MCF 10A (cell line): ENCODE measurements at regions not wholly inside any gene's neighbourhood (a gene's known extent, or its start where the extent isn't known, plus 50 kb on each side); places are given as distances from the start of the nearest gene placed in this dataset.
A peak's percentile ranks its signal among the peaks of the same experiment; 100 is the strongest.

Source experiments
- BruUV-seq: library from RNA; stranded (reverse); fragments of 400-500 nt; replicated peaks from 2 replicates; lab custom pipeline; 2021; lab: Mats Ljungman, UMichigan
- CTCF ChIA-PET: fragments of 300-600 bp; sonication (Branson Sonifier 250); formaldehyde crosslinking; extraction: SDS; loops from one replicate; lab custom pipeline; 2021; ENCODE audit warnings: antibody characterized with exemption, inconsistent platforms; lab: Yijun Ruan, JAX
- POLR2A ChIA-PET: fragments of 300-600, 350-650 bp; sonication (Branson Sonifier 250); formaldehyde crosslinking; extraction: SDS; loops from one replicate; lab custom pipeline; 2020; ENCODE audit warnings: antibody characterized with exemption, inconsistent platforms; lab: Yijun Ruan, JAX
- DNase-seq: peaks from one replicate; pipeline ENCODE4 v3.0.0-alpha.2; 2018; ENCODE audit not compliant: unreplicated experiment
- H3K27ac Mint-ChIP-seq: one replicate; pipeline ENCODE4 v1.8.0; 2022; ENCODE audit warnings: mild to moderate bottlenecking, low read depth, mixed read lengths; ENCODE audit not compliant: unreplicated experiment
- H3K27me3 Mint-ChIP-seq: one replicate; pipeline ENCODE4 v1.8.0; 2022; ENCODE audit warnings: mixed read lengths; ENCODE audit not compliant: insufficient read depth, unreplicated experiment
- H3K36me3 Mint-ChIP-seq: one replicate; pipeline ENCODE4 v1.8.0; 2022; ENCODE audit warnings: mild to moderate bottlenecking, moderate library complexity, mixed read lengths; ENCODE audit not compliant: insufficient read depth, unreplicated experiment
- H3K4me1 Mint-ChIP-seq: one replicate; pipeline ENCODE4 v1.8.0; 2022; ENCODE audit warnings: mixed read lengths; ENCODE audit not compliant: insufficient read depth, unreplicated experiment
- H3K4me3 Mint-ChIP-seq: one replicate; pipeline ENCODE4 v1.8.0; 2022; ENCODE audit warnings: mild to moderate bottlenecking, moderate library complexity, mixed read lengths; ENCODE audit not compliant: unreplicated experiment
- H3K9me3 Mint-ChIP-seq: one replicate; pipeline ENCODE4 v1.8.0; 2022; ENCODE audit warnings: mixed read lengths; ENCODE audit not compliant: unreplicated experiment
- CTCF ChIP-seq: fragments of 200-600 bp; IDR thresholded peaks from one replicate; pipeline ENCODE4 v1.8.0; 2022; ENCODE audit warnings: antibody characterized with exemption, mild to moderate bottlenecking; ENCODE audit not compliant: unreplicated experiment
- intact Hi-C: fragments of 100-400 bp; cut with micrococcal nuclease; formaldehyde crosslinking; loops from 2 replicates; pipeline ENCODE4 v1.14.1; 2022

DNA sequence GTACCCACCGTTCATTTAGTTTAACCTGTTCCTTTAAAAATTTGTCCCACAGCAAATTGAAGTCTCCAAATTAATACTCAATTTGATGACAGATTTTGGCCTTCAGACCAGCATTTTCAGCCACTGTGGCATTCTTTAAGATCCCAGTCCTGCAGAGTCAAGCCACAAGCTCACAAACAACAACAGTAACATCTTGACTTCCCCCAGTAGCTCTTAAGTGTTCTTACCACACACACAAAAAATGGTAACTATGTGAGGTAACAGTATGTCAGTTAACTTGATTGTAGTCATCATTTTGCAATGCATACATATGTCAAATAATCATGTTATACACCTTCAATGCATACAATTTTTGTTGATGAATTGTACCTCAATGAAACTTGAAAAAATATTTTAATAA, 247.9 kb downstream of the LURAP1L start:
- H3K27me3 Mint-ChIP-seq: no peaks in the 10 kb centered on the region
- peaks cover 12% of the 10 kb centered on the region for H3K4me1 Mint-ChIP-seq
- no peak for DNase-seq
- CTCF ChIA-PET: interaction anchor here (1.2 kb wide), 1 partner anchor 12 kb away, joined by 3 read pairs; no protein-coding TSS in a partner anchor
- no TSS peak for BruUV-seq
- TF ChIP-seq CTCF: no peak
- H3K9me3 Mint-ChIP-seq: no peaks in the 10 kb centered on the region
- no peaks in the 10 kb centered on the region for H3K36me3 Mint-ChIP-seq
- H3K27ac Mint-ChIP-seq: no peak overlapping the region
- no peak overlapping the region for H3K4me3 Mint-ChIP-seq
- intact Hi-C loops: no loop called here
- POLR2A ChIA-PET: no interaction called here

DNA sequence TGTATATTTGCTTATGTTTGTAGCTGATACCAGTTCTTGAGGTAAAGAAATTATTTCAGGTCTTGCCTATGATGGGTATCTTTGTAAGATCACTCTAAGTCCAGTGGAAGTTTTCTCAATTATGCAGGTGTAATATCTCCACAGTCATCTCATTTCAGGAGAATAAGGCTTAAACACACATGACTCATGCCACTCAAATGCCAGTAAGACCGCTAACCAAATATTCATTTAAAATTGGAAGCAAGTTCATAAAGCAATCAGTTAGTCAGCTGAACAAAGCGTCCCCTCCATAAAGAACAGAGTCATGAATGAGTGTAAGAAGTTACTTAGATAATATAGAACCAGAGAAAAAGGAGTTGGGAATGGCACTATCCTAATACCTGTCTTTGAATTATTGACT, 248.7 kb downstream of the LURAP1L start:
- POLR2A ChIA-PET: interaction anchor here (0.6 kb wide), 1 partner anchor 11 kb away, joined by 3 read pairs; no protein-coding TSS in a partner anchor
- no peak for TF ChIP-seq CTCF
- Mint-ChIP-seq H3K9me3 (no peaks in the 10 kb centered on the region), H3K27ac (peak overlapping the region; percentile 37), H3K36me3 (no peaks in the 10 kb centered on the region), H3K4me3 (no peak overlapping the region), H3K4me1 (peaks cover 12% of the 10 kb centered on the region), H3K27me3 (no peaks in the 10 kb centered on the region)
- DNase-seq: peak; percentile 49
- intact Hi-C loops: no loop called here
- no TSS peak for BruUV-seq
- CTCF ChIA-PET: interaction anchor here (1.2 to 1.7 kb wide), 2 partner anchors 10 to 11 kb away, joined by 3 to 6 read pairs; no protein-coding TSS in a partner anchor

DNA sequence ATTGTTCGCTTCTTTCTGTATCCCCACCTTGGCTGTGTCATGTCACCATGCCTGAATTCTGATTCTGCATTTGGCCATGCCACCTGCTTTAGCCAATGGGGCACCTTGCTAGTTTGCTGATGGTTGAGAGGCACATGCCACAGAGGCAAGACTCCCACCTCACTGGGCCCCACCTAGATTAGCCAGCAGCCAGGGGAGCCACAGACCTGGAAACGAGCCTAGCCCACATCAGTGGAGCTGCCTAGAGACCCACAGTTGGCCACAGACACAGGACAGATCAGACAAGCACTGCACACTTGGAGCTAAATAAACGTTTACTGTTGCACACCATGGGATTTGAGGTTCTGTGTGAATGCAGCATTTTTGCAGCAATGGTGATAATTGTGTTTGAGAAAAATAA, 252.1 kb downstream of the LURAP1L start:
- Mint-ChIP-seq H3K4me3 (no peak overlapping the region), H3K9me3 (no peaks in the 10 kb centered on the region), H3K27ac (no peak overlapping the region), H3K4me1 (peaks cover 12% of the 10 kb centered on the region), H3K36me3 (no peaks in the 10 kb centered on the region), H3K27me3 (no peaks in the 10 kb centered on the region)
- CTCF ChIA-PET: interaction anchor here (0.7 to 0.9 kb wide), 2 partner anchors 38 to 803 kb away, joined by 3 to 4 read pairs; no protein-coding TSS in a partner anchor
- BruUV-seq: no TSS peak
- no peak for DNase-seq
- intact Hi-C loops: no loop called here
- POLR2A ChIA-PET: interaction anchor here (0.8 kb wide), 1 partner anchor 9 kb away, joined by 3 read pairs; no protein-coding TSS in a partner anchor
- no peak for TF ChIP-seq CTCF

DNA sequence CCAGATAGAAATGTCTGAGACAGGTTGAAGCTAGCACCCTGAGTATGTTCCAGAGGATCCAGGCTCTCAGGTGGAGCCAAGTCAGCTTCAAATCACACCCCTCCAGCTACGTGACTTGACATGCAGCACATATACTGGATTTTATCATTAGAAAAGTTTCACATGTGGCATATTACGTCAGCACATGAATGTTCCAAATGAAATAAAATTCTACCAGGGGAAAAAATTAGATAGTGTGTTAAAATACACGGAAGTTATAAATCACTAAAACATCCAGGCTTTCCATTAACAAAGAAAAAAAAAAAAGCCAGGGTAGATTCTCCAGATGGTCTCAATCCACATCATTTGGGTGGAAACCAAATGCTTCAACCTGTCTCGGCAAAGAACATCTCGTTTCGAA, 251.6 kb downstream of the MPDZ start:
- H3K4me3 Mint-ChIP-seq: no peak overlapping the region
- H3K27ac Mint-ChIP-seq: no peak overlapping the region
- peaks cover 7% of the 10 kb centered on the region for H3K4me1 Mint-ChIP-seq
- ChIA-PET CTCF (interaction anchor here (0.6 kb wide), 1 partner anchor 61 kb away, joined by 3 read pairs; no protein-coding TSS in a partner anchor), POLR2A (no interaction called here)
- no peak for DNase-seq
- no peak for TF ChIP-seq CTCF
- H3K9me3 Mint-ChIP-seq: no peaks in the 10 kb centered on the region
- no TSS peak for BruUV-seq
- no peaks in the 10 kb centered on the region for H3K27me3 Mint-ChIP-seq
- H3K36me3 Mint-ChIP-seq: no peaks in the 10 kb centered on the region
- intact Hi-C loops: no loop called here
